GM19395 (cell line): ENCODE measurements at regions not wholly inside any gene's neighbourhood (a gene's known extent, or its start where the extent isn't known, plus 50 kb on each side); places are given as distances from the start of the nearest gene placed in this dataset.
"Not testable (repeated sequence)": the region's sequence is repeated elsewhere in the genome, so short reads cannot be mapped to it uniquely, and the experiment has no call there.

ENCODE experiments used
- ATAC-seq: cut with Tn5 transposase; IDR thresholded peaks from one replicate; pipeline ENCODE4 v1.9.1; 2021; ENCODE audit warnings: mild to moderate bottlenecking, moderate library complexity; ENCODE audit not compliant: unreplicated experiment

- ATAC-seq, result no peak
Measured at GRCh38 chr21:23131177-23131576, 2133.0 kb downstream of the NCAM2 start.

- ATAC-seq, result no peak
Measured at GRCh38 chr21:23138797-23139196, 2140.6 kb downstream of the NCAM2 start.

GRCh38 chr21:23152130-23152529 is 2153.9 kb downstream of the NCAM2 start:
- ATAC-seq, result no peak

- ATAC-seq, result not testable (repeated sequence)
Measured at GRCh38 chr21:23153842-23154241, 2155.6 kb downstream of the NCAM2 start.

GRCh38 chr21:23155281-23155680 is 2157.1 kb downstream of the NCAM2 start:
- ATAC-seq, result no peak

GRCh38 chr21:23160914-23161313 is 2162.7 kb downstream of the NCAM2 start:
- no peak for ATAC-seq

- no peak for ATAC-seq
Measured at GRCh38 chr21:23162198-23162946, 2164.2 kb downstream of the NCAM2 start.
